Liver (tissue), 8 donors: ENCODE measurements at regions not wholly inside any gene's neighbourhood (a gene's known extent, or its start where the extent isn't known, plus 50 kb on each side); places are given as distances from the start of the nearest gene placed in this dataset.

Experiments
- DNase-seq: peaks from one replicate; pipeline ENCODE4 v3.0.0-alpha.2; 2017; ENCODE audit warnings: low spot score
- H3K27ac ChIP-seq, 2 donors: one replicate each; pipeline ENCODE4 v1.7.0; 2013; ENCODE audit warnings: inconsistent platforms in 2 of 2, low read length in 2 of 2, control low read depth in 1 of 2, low read depth in 1 of 2, mild to moderate bottlenecking in 1 of 2
- H3K27me3 ChIP-seq, 4 donors: one replicate each; pipeline versions ENCODE4 v1.6.1 to v1.7.0; 2013; ENCODE audit warnings: low read length in 3 of 4, inconsistent platforms in 1 of 4, mild to moderate bottlenecking in 1 of 4, moderate library complexity in 1 of 4; ENCODE audit not compliant: control insufficient read depth in 4 of 4, insufficient read depth in 4 of 4
- H3K36me3 ChIP-seq, 4 donors: one replicate each; pipeline versions ENCODE4 v1.6.1 to v1.7.0; 2013; ENCODE audit warnings: low read length in 3 of 4, mild to moderate bottlenecking in 3 of 4, low read depth in 1 of 4, moderate library complexity in 1 of 4; ENCODE audit not compliant: control insufficient read depth in 4 of 4, insufficient read depth in 3 of 4
- H3K4me1 ChIP-seq, 4 donors: one replicate each; pipeline versions ENCODE4 v1.6.1 to v1.7.0; 2013; ENCODE audit warnings: low read length in 3 of 4, mild to moderate bottlenecking in 3 of 4, moderate library complexity in 1 of 4; ENCODE audit not compliant: control insufficient read depth in 4 of 4, insufficient read depth in 4 of 4
- H3K4me3 ChIP-seq, 3 donors: one replicate each; pipeline versions ENCODE4 v1.6.1 to v1.7.0; 2013; ENCODE audit warnings: low read length in 3 of 3, control low read depth in 1 of 3, low read depth in 1 of 3, mild to moderate bottlenecking in 1 of 3
- H3K9ac ChIP-seq, 2 donors: one replicate each; pipeline ENCODE4 v1.7.0; 2013; ENCODE audit warnings: low read length in 2 of 2, mild to moderate bottlenecking in 2 of 2, moderate library complexity in 2 of 2, control low read depth in 1 of 2, low read depth in 1 of 2
- H3K9me3 ChIP-seq, 4 donors: one replicate each; pipeline versions ENCODE4 v1.6.1 to v1.7.0; 2013; ENCODE audit warnings: low read length in 3 of 4; ENCODE audit not compliant: control insufficient read depth in 4 of 4
- EGR1 ChIP-seq, 2 donors: IDR thresholded peaks; 2 replicates each; pipeline ENCODE4 v1.6.1; 2016 to 2018; ENCODE audit warnings: antibody characterized with exemption in 2 of 2, low read depth in 2 of 2
- FOXA1 ChIP-seq: IDR thresholded peaks from 2 replicates; pipeline ENCODE4 v1.6.1; 2016; ENCODE audit warnings: antibody characterized with exemption
- FOXA2 ChIP-seq: IDR thresholded peaks from 2 replicates; pipeline ENCODE4 v1.6.1; 2016; ENCODE audit warnings: antibody characterized with exemption
- GABPA ChIP-seq, 2 donors: IDR thresholded peaks in 1 of 2; conservative IDR thresholded peaks in 1 of 2; 2 replicates each; pipeline ENCODE4 v1.6.1; 2016; ENCODE audit warnings: antibody characterized with exemption in 2 of 2, mild to moderate bottlenecking in 1 of 2, moderate library complexity in 1 of 2
- HNF4A ChIP-seq, 2 donors: conservative IDR thresholded peaks; 2 replicates each; pipeline ENCODE4 v1.6.1; 2016; ENCODE audit warnings: antibody characterized with exemption in 2 of 2, mild to moderate bottlenecking in 2 of 2
- HNF4G ChIP-seq: IDR thresholded peaks from 2 replicates; pipeline ENCODE4 v1.6.1; 2016; ENCODE audit warnings: antibody characterized with exemption
- JUND ChIP-seq, 2 donors: IDR thresholded peaks; 2 replicates each; pipeline ENCODE4 v1.6.1; 2016; ENCODE audit warnings: antibody characterized with exemption in 2 of 2
- NR2F2 ChIP-seq: IDR thresholded peaks from 2 replicates; pipeline ENCODE4 v1.6.1; 2016; ENCODE audit warnings: antibody characterized with exemption
- RAD21 ChIP-seq, 2 donors: IDR thresholded peaks; 2 replicates each; pipeline ENCODE4 v1.6.1; 2016; ENCODE audit warnings: antibody characterized with exemption in 2 of 2, mild to moderate bottlenecking in 2 of 2
- RXRA ChIP-seq, 2 donors: IDR thresholded peaks; 2 replicates each; pipeline ENCODE4 v1.6.1; 2017 to 2018; ENCODE audit warnings: antibody characterized with exemption in 2 of 2, mild to moderate bottlenecking in 1 of 2
- SP1 ChIP-seq: IDR thresholded peaks from 2 replicates; pipeline ENCODE4 v1.6.1; 2018; ENCODE audit warnings: antibody characterized with exemption, mild to moderate bottlenecking
- TAF1 ChIP-seq: conservative IDR thresholded peaks from 2 replicates; pipeline ENCODE4 v1.6.1; 2016; ENCODE audit warnings: antibody characterized with exemption, mild to moderate bottlenecking
- YY1 ChIP-seq: IDR thresholded peaks from 2 replicates; pipeline ENCODE4 v1.6.1; 2016; ENCODE audit warnings: antibody characterized with exemption, mild to moderate bottlenecking
- WGBS: extraction: QIAGEN DNeasy Blood & Tissue Kit; methylation state at CpG from one replicate; pipeline ENCODE4 v1.1.7; 2013; 5-methylcytosine and 5-hydroxymethylcytosine counted together
- TF ChIP-seq, protein P1 (sequence below): IDR thresholded peaks from 2 replicates; pipeline ENCODE4 v1.6.1; 2016; ENCODE audit warnings: antibody characterized with exemption
- TF ChIP-seq, protein P2 (sequence below): IDR thresholded peaks from 2 replicates; pipeline ENCODE4 v1.6.1; 2016; ENCODE audit warnings: antibody characterized with exemption
- TF ChIP-seq, protein P3 (sequence below): IDR thresholded peaks from 2 replicates; pipeline ENCODE4 v1.6.1; 2016; ENCODE audit warnings: antibody characterized with exemption
- TF ChIP-seq, protein P4 (sequence below): fragments of 150-350 bp; IDR thresholded peaks from 2 replicates; pipeline ENCODE4 v1.5.1; 2017; ENCODE audit warnings: improper control_type of control experiment, low read depth, low read length; ENCODE audit not compliant: missing input control
- TF ChIP-seq, protein P5 (sequence below): IDR thresholded peaks from 2 replicates; pipeline ENCODE4 v1.6.1; 2016; ENCODE audit warnings: antibody characterized with exemption, mild to moderate bottlenecking
- donor health status: healthy.
- donor health status: healthy.
- donor health status: healthy.
- donor health status: healthy.
- donor health status: healthy.

DNA sequence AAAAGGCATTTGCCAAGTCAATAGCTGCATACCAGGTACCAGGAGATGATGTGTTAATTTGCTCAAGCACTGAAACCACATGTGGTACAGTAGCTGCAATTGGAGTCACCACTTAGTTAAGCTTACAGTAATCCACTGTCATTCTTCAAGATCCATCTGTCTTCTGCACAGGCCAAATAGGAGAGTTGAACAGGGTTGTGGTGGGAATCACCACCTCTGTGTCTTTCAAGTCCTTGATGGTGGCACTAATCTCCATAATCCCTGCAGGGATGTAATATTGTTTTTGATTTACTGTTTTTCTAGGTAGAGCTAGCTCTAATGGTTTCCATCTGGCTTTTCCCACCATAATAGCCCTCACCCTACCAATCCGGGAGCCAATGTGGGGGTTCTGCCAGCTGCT lies 91.9 kb downstream of the FCRL5 start:
- H3K4me3 ChIP-seq, result no peak overlapping the region
- no peak overlapping the region for H3K27ac ChIP-seq
- H3K27me3 ChIP-seq, result no peaks in the 10 kb centered on the region
- WGBS, result 98% methylated on average over 1 of the region's 1 CpG
- no peak for DNase-seq
- H3K9me3 ChIP-seq, result no peaks in the 10 kb centered on the region
- H3K36me3 ChIP-seq, result no peaks in the 10 kb centered on the region
- TF ChIP-seq TAF1, result no peak
- no peak for TF ChIP-seq EGR1 (IDR thresholded peaks at IDR 0.05; ENCODE audit: low read depth in 2 of 2)
- TF ChIP-seq NR2F2, result no peak
- no peak for TF ChIP-seq HNF4A (conservative IDR thresholded peaks at IDR 0.05)
- TF ChIP-seq SP1, result no peak
- no peak for TF ChIP-seq FOXA1
- TF ChIP-seq FOXA2, result no peak
- TF ChIP-seq, protein P1, sequence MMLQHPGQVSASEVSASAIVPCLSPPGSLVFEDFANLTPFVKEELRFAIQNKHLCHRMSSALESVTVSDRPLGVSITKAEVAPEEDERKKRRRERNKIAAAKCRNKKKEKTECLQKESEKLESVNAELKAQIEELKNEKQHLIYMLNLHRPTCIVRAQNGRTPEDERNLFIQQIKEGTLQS, result no peak
- TF ChIP-seq, protein P2, sequence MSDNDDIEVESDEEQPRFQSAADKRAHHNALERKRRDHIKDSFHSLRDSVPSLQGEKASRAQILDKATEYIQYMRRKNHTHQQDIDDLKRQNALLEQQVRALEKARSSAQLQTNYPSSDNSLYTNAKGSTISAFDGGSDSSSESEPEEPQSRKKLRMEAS, result no peak
- TF ChIP-seq GABPA (IDR thresholded peaks at IDR 0.05 in 1 of 2, conservative IDR thresholded peaks at IDR 0.05 in 1 of 2), result no peak
- no peak for TF ChIP-seq YY1
- TF ChIP-seq, protein P3, sequence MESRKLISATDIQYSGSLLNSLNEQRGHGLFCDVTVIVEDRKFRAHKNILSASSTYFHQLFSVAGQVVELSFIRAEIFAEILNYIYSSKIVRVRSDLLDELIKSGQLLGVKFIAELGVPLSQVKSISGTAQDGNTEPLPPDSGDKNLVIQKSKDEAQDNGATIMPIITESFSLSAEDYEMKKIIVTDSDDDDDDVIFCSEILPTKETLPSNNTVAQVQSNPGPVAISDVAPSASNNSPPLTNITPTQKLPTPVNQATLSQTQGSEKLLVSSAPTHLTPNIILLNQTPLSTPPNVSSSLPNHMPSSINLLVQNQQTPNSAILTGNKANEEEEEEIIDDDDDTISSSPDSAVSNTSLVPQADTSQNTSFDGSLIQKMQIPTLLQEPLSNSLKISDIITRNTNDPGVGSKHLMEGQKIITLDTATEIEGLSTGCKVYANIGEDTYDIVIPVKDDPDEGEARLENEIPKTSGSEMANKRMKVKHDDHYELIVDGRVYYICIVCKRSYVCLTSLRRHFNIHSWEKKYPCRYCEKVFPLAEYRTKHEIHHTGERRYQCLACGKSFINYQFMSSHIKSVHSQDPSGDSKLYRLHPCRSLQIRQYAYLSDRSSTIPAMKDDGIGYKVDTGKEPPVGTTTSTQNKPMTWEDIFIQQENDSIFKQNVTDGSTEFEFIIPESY, result no peak
- no peak for TF ChIP-seq RAD21 (IDR thresholded peaks at IDR 0.05)
- TF ChIP-seq, protein P4, sequence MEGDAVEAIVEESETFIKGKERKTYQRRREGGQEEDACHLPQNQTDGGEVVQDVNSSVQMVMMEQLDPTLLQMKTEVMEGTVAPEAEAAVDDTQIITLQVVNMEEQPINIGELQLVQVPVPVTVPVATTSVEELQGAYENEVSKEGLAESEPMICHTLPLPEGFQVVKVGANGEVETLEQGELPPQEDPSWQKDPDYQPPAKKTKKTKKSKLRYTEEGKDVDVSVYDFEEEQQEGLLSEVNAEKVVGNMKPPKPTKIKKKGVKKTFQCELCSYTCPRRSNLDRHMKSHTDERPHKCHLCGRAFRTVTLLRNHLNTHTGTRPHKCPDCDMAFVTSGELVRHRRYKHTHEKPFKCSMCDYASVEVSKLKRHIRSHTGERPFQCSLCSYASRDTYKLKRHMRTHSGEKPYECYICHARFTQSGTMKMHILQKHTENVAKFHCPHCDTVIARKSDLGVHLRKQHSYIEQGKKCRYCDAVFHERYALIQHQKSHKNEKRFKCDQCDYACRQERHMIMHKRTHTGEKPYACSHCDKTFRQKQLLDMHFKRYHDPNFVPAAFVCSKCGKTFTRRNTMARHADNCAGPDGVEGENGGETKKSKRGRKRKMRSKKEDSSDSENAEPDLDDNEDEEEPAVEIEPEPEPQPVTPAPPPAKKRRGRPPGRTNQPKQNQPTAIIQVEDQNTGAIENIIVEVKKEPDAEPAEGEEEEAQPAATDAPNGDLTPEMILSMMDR, result no peak
- TF ChIP-seq, protein P5, sequence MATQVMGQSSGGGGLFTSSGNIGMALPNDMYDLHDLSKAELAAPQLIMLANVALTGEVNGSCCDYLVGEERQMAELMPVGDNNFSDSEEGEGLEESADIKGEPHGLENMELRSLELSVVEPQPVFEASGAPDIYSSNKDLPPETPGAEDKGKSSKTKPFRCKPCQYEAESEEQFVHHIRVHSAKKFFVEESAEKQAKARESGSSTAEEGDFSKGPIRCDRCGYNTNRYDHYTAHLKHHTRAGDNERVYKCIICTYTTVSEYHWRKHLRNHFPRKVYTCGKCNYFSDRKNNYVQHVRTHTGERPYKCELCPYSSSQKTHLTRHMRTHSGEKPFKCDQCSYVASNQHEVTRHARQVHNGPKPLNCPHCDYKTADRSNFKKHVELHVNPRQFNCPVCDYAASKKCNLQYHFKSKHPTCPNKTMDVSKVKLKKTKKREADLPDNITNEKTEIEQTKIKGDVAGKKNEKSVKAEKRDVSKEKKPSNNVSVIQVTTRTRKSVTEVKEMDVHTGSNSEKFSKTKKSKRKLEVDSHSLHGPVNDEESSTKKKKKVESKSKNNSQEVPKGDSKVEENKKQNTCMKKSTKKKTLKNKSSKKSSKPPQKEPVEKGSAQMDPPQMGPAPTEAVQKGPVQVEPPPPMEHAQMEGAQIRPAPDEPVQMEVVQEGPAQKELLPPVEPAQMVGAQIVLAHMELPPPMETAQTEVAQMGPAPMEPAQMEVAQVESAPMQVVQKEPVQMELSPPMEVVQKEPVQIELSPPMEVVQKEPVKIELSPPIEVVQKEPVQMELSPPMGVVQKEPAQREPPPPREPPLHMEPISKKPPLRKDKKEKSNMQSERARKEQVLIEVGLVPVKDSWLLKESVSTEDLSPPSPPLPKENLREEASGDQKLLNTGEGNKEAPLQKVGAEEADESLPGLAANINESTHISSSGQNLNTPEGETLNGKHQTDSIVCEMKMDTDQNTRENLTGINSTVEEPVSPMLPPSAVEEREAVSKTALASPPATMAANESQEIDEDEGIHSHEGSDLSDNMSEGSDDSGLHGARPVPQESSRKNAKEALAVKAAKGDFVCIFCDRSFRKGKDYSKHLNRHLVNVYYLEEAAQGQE, result no peak
- no peak for TF ChIP-seq JUND (IDR thresholded peaks at IDR 0.05)
- TF ChIP-seq RXRA (IDR thresholded peaks at IDR 0.05), result no peak
- TF ChIP-seq HNF4G, result no peak
- no peaks in the 10 kb centered on the region for H3K4me1 ChIP-seq
- H3K9ac ChIP-seq, result no peak overlapping the region

DNA sequence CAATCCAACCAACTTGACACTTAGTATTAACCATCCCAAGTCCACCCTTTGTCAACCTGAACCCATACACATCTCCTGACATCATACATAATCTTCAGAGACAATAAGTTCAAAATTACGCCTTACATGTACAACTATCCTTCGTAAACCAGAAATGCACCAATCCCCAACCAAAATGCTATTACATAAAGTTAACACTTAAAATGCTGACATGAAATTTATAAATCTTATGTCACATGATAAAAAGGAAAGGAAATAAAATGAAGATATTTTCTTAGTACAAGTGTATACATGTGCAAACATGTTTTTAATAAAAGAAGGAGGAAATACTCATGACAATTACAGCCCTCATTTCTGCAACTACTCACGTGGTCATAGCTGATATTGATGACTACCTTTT lies 95.0 kb downstream of the FCRL5 start:
- H3K36me3 ChIP-seq, result no peaks in the 10 kb centered on the region
- H3K9ac ChIP-seq, result no peak overlapping the region
- WGBS, result 83% methylated on average over 3 of the region's 3 CpGs
- H3K27ac ChIP-seq, result no peak overlapping the region
- H3K4me3 ChIP-seq, result no peak overlapping the region
- TF ChIP-seq RAD21 (IDR thresholded peaks at IDR 0.05) (no peak), EGR1 (IDR thresholded peaks at IDR 0.05; ENCODE audit: low read depth in 2 of 2) (no peak), FOXA2 (no peak), TAF1 (no peak), JUND (IDR thresholded peaks at IDR 0.05) (no peak), NR2F2 (no peak), SP1 (no peak), RXRA (IDR thresholded peaks at IDR 0.05) (no peak)
- TF ChIP-seq, protein P5, result no peak
- TF ChIP-seq, protein P4, result no peak
- H3K27me3 ChIP-seq, result no peaks in the 10 kb centered on the region
- no peaks in the 10 kb centered on the region for H3K4me1 ChIP-seq
- DNase-seq, result no peak
- no peaks in the 10 kb centered on the region for H3K9me3 ChIP-seq
